Tibial nerve (tissue), 3 donors: ENCODE measurements at regions not wholly inside any gene's neighbourhood (a gene's known extent, or its start where the extent isn't known, plus 50 kb on each side); places are given as distances from the start of the nearest gene placed in this dataset.

Experiments
- POLR2A ChIP-seq, 2 donors: fragments of 450-650 bp; IDR thresholded peaks; one replicate each; pipeline ENCODE4 v1.6.1; 2017; ENCODE audit warnings: antibody characterized with exemption in 2 of 2, mild to moderate bottlenecking in 2 of 2, moderate library complexity in 2 of 2
- TF ChIP-seq, protein P1 (sequence below), 5 experiments: fragments of 200-600 bp in 3 of 5; fragments of 450-650 bp in 2 of 5; sonication (generic) in 3 of 5; IDR thresholded peaks; one replicate each; pipeline ENCODE4 v1.5.1; 2016 to 2019; ENCODE audit warnings: antibody characterized with exemption in 5 of 5, mild to moderate bottlenecking in 3 of 5, moderate library complexity in 2 of 5

DNA sequence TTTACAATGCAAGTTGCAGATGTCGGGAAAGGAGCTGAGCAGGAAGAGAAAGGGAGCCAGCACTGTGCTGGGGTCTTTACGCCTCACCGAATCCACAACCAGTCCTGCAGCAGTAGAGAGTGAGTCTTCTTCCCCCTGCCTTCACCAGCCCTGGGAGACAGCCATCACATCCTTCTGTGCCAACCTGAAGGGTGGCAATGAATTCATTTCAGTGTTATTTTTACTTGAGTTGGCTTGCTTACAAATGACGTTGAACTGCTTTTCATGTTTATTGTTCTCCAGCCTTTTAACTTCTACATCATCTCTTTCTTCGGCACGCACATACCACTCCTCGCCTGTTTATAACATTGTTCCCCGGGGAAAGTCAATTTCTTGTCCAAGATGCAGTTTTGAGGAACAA is 77.1 kb downstream of the TRIM42 start:
- TF ChIP-seq, protein P1, sequence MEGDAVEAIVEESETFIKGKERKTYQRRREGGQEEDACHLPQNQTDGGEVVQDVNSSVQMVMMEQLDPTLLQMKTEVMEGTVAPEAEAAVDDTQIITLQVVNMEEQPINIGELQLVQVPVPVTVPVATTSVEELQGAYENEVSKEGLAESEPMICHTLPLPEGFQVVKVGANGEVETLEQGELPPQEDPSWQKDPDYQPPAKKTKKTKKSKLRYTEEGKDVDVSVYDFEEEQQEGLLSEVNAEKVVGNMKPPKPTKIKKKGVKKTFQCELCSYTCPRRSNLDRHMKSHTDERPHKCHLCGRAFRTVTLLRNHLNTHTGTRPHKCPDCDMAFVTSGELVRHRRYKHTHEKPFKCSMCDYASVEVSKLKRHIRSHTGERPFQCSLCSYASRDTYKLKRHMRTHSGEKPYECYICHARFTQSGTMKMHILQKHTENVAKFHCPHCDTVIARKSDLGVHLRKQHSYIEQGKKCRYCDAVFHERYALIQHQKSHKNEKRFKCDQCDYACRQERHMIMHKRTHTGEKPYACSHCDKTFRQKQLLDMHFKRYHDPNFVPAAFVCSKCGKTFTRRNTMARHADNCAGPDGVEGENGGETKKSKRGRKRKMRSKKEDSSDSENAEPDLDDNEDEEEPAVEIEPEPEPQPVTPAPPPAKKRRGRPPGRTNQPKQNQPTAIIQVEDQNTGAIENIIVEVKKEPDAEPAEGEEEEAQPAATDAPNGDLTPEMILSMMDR (IDR thresholded peaks at IDR 0.05) = no peak
- TF ChIP-seq POLR2A (IDR thresholded peaks at IDR 0.05) = no peak
